Ectodermal cell (in vitro differentiated cells): ENCODE measurements at regions not wholly inside any gene's neighbourhood (a gene's known extent, or its start where the extent isn't known, plus 50 kb on each side); places are given as distances from the start of the nearest gene placed in this dataset.

ENCODE experiments used
- H3K27ac ChIP-seq: 2 replicates; pipeline ENCODE4 v1.7.0; 2013; ENCODE audit warnings: mild to moderate bottlenecking, low read depth, low read length; ENCODE audit not compliant: insufficient read depth, poor library complexity, severe bottlenecking
- H3K27me3 ChIP-seq: 2 replicates; pipeline ENCODE4 v1.7.0; 2013; ENCODE audit warnings: mild to moderate bottlenecking, low read length; ENCODE audit not compliant: insufficient read depth, control insufficient read depth, poor library complexity, severe bottlenecking
- H3K36me3 ChIP-seq: one replicate; pipeline ENCODE4 v1.7.0; 2013; ENCODE audit warnings: low read length; ENCODE audit not compliant: control insufficient read depth, insufficient read depth
- H3K4me1 ChIP-seq: one replicate; pipeline ENCODE4 v1.7.0; 2013; ENCODE audit warnings: low read length; ENCODE audit not compliant: control insufficient read depth, insufficient read depth
- H3K4me3 ChIP-seq: 2 replicates; pipeline ENCODE4 v1.7.0; 2013; ENCODE audit warnings: low read depth, low read length, control low read depth; ENCODE audit not compliant: insufficient read depth
- H3K9me3 ChIP-seq: 2 replicates; pipeline ENCODE4 v1.7.0; 2013; ENCODE audit warnings: mild to moderate bottlenecking, low read length, moderate library complexity; ENCODE audit not compliant: control insufficient read depth
- WGBS, 2 experiments: methylation state at CpG; one replicate each; pipeline ENCODE4 v1.1.7; 2013; ENCODE audit warnings: missing lambda C conversion rate in 2 of 2; 5-methylcytosine and 5-hydroxymethylcytosine counted together

DNA sequence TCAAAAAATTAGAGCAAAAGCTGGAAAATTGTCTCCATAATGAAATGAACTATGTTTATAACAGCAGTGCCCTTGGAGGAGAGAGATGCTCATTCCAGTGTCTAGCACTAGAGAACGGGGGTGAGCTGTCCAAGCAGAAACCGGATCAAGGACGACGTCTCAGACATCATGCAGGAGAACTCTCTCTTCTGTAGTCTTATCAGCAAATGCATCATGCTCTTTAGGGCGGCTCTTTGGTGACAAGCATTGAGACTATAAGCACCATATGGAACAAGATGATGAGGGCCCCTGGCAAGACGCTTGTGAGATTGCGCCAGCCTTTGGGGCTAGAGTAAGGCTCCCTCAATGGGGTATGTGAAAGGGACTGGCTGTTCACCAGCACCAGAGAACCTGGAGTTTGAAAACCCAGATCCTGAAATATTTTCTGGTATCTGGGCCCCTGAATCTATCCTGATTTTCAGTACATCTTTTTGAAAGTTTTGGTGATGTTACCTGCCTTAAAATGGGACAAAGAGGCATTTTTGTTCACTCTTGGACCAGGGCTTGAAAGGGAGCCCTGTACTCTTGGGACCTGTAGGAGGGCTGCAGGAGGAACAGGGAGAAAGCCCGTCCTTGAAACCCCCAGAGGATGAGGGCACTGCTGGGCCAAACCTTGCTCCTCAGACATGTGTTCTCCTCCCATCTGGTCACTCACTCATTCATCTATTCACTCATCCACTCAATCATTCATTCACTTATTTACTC lies 127.6 kb downstream of the TTLL2 start:
- H3K27me3 ChIP-seq = no peaks in the 10 kb centered on the region
- no peak overlapping the region for H3K4me3 ChIP-seq
- H3K36me3 ChIP-seq = no peaks in the 10 kb centered on the region
- H3K9me3 ChIP-seq = no peaks in the 10 kb centered on the region
- peaks cover 6% of the 10 kb centered on the region for H3K4me1 ChIP-seq
- 87% methylated on average over 8 of the region's 8 CpGs for WGBS, 2 experiments
- H3K27ac ChIP-seq = no peak overlapping the region

- H3K9me3 ChIP-seq = no peaks in the 10 kb centered on the region
- no peaks in the 10 kb centered on the region for H3K36me3 ChIP-seq
- peaks cover 6% of the 10 kb centered on the region for H3K4me1 ChIP-seq
- 89 to 93% methylated on average over 4 of the region's 4 CpGs for WGBS, 2 experiments
- H3K27me3 ChIP-seq = no peaks in the 10 kb centered on the region
- H3K4me3 ChIP-seq = no peak overlapping the region
- no peak overlapping the region for H3K27ac ChIP-seq
Observed at GRCh38 chr6:167453082-167453446, 128.2 kb downstream of the TTLL2 start.

DNA sequence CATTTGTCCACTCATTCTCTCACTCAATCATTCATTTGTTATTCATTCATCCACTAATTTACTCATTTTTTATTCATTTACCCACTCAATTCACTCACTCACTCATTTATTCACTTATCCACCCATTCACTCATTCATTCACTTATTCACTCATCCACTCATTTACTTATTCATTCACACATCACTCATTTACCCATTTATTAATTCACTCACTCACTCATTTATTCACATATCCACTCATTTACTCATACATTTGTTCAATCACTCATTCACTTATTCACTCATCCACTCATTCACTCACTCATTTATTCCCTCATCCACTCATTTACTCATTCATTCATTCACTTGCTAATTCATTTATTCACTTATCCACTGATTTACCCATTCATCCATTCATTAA lies 129.1 kb downstream of the TTLL2 start:
- Histone ChIP-seq H3K4me1 (peaks cover 6% of the 10 kb centered on the region), H3K4me3 (no peak overlapping the region), H3K27ac (no peak overlapping the region), H3K27me3 (no peaks in the 10 kb centered on the region), H3K36me3 (no peaks in the 10 kb centered on the region), H3K9me3 (no peaks in the 10 kb centered on the region)

GRCh38 chr6:167455371-167455770 lies 130.5 kb downstream of the TTLL2 start:
- Histone ChIP-seq H3K27ac (no peak overlapping the region), H3K27me3 (no peaks in the 10 kb centered on the region), H3K9me3 (no peaks in the 10 kb centered on the region), H3K4me1 (peaks cover 6% of the 10 kb centered on the region), H3K4me3 (no peak overlapping the region), H3K36me3 (no peaks in the 10 kb centered on the region)
- WGBS, 2 experiments = 89 to 92% methylated on average over 4 of the region's 4 CpGs

- peaks cover 10% of the 10 kb centered on the region for H3K4me1 ChIP-seq
- H3K27ac ChIP-seq = no peak overlapping the region
- WGBS, 2 experiments = 88 to 90% methylated on average over 12 of the region's 12 CpGs
- H3K36me3 ChIP-seq = no peaks in the 10 kb centered on the region
- no peaks in the 10 kb centered on the region for H3K9me3 ChIP-seq
- no peaks in the 10 kb centered on the region for H3K27me3 ChIP-seq
- no peak overlapping the region for H3K4me3 ChIP-seq
Observed at GRCh38 chr6:167462514-167463312, 137.8 kb downstream of the TTLL2 start.

DNA sequence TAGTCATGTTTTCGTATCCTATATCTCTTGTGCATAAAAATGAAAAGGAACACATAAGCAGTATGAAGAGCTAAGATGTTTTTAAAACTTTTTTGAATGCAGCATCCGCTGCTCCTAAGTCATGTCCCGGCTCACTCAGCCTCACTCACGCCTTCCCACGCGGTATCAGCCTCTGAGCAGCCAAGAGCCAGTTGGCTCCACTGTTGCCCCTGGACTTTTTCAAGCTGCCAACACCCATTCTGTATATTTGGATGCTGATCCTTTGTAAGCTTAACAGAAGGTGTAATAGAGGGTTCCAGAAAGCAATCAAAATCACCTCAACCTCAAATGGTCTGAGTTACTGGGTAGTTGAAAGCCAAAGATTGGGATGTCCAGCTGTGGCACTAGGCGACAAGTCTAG lies 139.3 kb downstream of the TTLL2 start:
- no peaks in the 10 kb centered on the region for H3K9me3 ChIP-seq
- no peak overlapping the region for H3K4me3 ChIP-seq
- no peak overlapping the region for H3K27ac ChIP-seq
- WGBS, 2 experiments = 90 to 91% methylated on average over 7 of the region's 7 CpGs
- H3K4me1 ChIP-seq = peaks cover 10% of the 10 kb centered on the region
- H3K36me3 ChIP-seq = no peaks in the 10 kb centered on the region
- no peaks in the 10 kb centered on the region for H3K27me3 ChIP-seq

- H3K9me3 ChIP-seq = no peaks in the 10 kb centered on the region
- no peak overlapping the region for H3K27ac ChIP-seq
- H3K27me3 ChIP-seq = no peaks in the 10 kb centered on the region
- H3K36me3 ChIP-seq = no peaks in the 10 kb centered on the region
- H3K4me1 ChIP-seq = peaks cover 10% of the 10 kb centered on the region
- no peak overlapping the region for H3K4me3 ChIP-seq
- WGBS, 2 experiments = 65 to 69% methylated on average over 5 of the region's 5 CpGs
Observed at GRCh38 chr6:167465482-167465881, 140.6 kb downstream of the TTLL2 start.

DNA sequence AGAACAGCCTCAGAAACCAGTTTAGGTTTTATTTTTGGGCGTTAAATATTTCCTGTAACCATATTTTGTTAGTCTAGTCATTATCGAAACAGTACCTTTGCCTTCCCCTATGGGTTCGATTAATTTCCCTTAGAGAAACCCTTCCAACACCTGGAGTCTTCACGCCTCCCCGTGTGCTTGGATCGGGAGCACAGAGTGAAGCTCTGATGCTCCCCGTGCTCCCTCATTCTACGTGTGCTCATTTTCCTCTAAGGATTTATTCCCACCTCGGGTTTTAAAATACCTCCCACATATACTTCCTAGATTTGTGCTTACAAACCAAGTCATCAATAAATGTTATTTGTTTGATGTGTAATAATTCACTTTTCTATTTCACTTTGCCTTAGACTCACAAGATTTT lies 142.4 kb downstream of the TTLL2 start:
- H3K27me3 ChIP-seq = no peaks in the 10 kb centered on the region
- H3K9me3 ChIP-seq = no peaks in the 10 kb centered on the region
- H3K4me1 ChIP-seq = peaks cover 9% of the 10 kb centered on the region
- no peak overlapping the region for H3K4me3 ChIP-seq
- H3K27ac ChIP-seq = no peak overlapping the region
- no peaks in the 10 kb centered on the region for H3K36me3 ChIP-seq
- WGBS, 2 experiments = 93 to 96% methylated on average over 9 of the region's 9 CpGs

- Histone ChIP-seq H3K27ac (no peak overlapping the region), H3K9me3 (no peaks in the 10 kb centered on the region), H3K27me3 (no peaks in the 10 kb centered on the region), H3K4me1 (peaks cover 4% of the 10 kb centered on the region), H3K36me3 (no peaks in the 10 kb centered on the region), H3K4me3 (no peak overlapping the region)
- WGBS, 2 experiments = 92 to 93% methylated on average over 39 of the region's 39 CpGs
Observed at GRCh38 chr6:167467793-167468431, 143.0 kb downstream of the TTLL2 start.

GRCh38 chr6:167469101-167469500 lies 144.2 kb downstream of the TTLL2 start:
- H3K27me3 ChIP-seq = no peaks in the 10 kb centered on the region
- H3K4me1 ChIP-seq = peaks cover 6% of the 10 kb centered on the region
- WGBS, 2 experiments = 78 to 94% methylated on average over 2 to 3 of the region's 3 CpGs
- no peaks in the 10 kb centered on the region for H3K9me3 ChIP-seq
- no peaks in the 10 kb centered on the region for H3K36me3 ChIP-seq
- no peak overlapping the region for H3K4me3 ChIP-seq
- no peak overlapping the region for H3K27ac ChIP-seq
